Stimulated activated CD8-positive, alpha-beta memory T cell treated with anti-CD3 and anti-CD28 coated beads, Interleukin-15, amount 100 ng/mL, for 4 hours (primary cell): ENCODE measurements at regions not wholly inside any gene's neighbourhood (a gene's known extent, or its start where the extent isn't known, plus 50 kb on each side); places are given as distances from the start of the nearest gene placed in this dataset.

Source experiments
- DNase-seq, 2 donors: peaks; one replicate each; pipeline ENCODE4 v3.0.0-alpha.2; 2020; ENCODE audit warnings: low read depth in 2 of 2

DNA sequence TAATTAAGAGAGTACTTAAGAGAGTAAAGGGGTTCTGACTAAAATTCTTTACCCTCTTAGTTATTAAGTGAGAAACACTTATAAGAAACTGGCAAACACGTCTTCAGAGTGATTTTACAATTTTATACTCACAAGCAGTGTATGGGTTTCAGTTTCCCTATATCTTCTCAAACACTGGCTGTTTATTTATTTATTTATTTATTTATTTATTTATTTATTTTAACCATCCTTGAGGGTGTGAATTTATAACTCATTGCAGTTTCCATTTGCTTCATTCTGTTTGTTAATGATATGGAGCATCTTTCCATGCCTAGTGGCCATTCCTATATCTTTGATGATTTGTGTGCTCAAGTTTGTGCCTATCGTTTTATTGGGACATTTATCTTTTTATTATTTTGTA lies 68.0 kb upstream of the SGCD start:
- DNase-seq: no peak

DNA sequence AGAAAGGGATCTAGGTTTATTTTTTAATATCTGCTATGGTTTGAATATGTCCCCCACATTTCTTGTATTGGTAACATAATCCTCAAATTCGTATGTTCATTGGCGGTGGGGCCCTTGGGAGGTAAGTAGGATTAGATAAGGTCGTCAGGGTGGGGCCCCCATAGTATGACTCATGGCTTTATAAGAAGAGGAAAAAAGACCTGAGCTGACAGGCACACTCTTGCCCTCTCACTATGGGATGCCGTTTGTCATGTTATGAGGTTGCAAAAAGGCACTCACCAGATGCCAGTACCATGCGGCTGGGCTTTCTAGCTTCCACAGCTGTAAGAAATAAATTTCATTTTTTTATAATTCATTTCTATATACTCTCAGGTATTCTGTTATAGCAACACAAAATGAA lies 67.3 kb upstream of the SGCD start:
- no peak for DNase-seq

DNA sequence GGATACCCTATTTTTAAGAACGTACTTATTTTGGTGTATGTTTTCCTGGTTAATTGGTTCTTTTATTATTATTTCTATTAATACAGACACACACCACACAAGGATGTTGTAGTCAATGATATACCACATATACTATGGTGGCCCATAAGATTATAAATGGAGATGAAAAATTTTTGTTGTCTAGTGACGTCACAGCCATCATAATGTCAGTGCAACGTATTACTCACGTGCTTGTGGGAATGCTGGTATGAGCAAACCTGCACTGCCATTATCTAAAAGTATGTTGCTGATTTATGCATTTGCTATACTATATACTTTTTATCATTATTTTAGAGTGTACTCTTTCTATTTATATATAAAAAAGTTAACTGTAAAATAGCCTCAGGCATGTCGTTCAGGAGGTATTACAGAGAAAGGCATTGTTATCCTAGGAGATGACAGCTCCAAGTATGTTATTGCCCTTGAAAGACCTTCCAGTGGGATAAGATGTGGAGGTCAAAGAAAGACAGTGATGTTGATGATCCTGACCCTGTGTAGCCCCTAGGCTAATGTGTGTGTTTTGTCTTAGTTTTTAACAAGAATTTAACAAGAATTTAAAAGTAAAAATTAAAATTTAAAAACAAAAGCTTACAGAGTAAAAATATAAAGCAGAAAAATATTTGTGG lies 65.6 kb upstream of the SGCD start:
- no peak for DNase-seq

DNA sequence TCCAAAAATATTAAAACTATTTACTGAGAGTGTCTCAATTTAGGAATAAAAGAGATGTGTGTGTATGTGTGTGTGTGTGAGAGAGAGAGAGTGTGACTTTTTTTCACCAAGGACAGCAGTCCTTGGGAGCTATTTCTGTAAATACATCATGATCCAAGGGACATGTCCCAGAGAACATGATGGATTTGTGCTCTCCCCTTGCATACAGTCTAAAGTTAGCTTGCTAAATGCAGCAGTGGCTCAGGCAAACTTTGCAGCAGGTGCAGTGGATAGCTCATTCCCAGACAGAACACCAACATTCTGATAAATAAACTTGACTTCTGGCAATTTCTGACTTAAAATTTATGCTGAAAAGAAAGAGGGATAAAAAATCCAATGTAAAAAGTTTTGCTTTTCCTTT lies 55.4 kb upstream of the SGCD start:
- DNase-seq: no peak

DNA sequence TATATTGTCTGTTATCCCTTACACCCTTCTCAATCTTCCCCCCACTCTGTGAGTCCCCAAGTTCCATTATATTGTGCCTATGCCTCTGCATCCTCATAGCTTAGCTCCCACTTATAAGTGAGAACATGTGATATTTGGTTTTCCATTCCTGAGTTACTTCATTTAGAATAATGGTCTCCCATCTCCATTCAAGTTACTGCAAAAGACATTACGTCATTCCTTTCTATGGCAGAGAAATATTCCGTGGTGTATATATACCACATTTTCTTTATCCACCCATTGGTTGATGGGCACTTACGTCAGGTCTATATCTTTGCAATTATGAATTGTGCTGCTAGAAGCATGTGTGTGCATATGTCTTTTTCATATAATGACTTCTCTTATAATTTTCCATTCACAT lies 54.8 kb upstream of the SGCD start:
- DNase-seq: no peak

DNA sequence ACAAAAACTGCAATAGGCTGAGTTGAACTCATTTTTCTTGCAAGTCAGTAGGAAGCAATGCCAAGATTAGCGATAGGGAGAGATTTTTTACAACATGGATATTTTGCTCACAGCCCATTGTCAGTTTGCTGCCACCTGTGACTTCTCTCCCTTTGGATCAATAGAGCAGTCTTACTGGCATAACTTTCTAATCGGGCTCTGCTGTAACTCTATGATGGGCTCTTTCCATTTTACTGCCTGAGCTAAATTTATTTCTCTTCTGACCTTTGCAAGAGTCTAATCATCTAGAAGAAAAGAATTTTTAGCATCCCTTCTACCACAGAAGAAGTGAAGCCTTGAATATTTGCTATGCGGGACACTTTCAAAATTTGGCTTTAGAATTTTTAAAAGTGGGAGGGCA lies 53.6 kb upstream of the SGCD start:
- DNase-seq: no peak

DNA sequence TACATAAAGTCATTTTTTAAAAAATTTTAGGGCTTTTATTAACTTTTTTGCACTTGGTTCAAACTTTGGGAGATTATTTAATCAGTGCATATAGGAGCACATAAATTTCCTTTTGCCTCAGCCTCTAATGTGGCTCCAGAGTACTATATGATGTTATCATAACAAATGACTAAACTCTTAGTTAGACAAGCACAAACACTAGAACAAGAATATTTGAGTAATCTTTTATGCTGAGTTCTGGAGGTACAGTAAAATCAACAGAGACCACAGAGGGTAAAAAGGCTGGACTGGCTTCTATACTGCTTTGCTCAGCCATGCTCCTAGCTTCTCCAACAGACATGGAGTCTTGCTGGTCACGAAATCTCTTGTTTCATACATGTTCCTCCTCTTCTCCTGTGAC lies 52.5 kb upstream of the SGCD start:
- DNase-seq: no peak
